GM18505 (cell line): ENCODE measurements at regions not wholly inside any gene's neighbourhood (a gene's known extent, or its start where the extent isn't known, plus 50 kb on each side); places are given as distances from the start of the nearest gene placed in this dataset.

Source experiments
- ATAC-seq: cut with Tn5 transposase; IDR thresholded peaks from one replicate; pipeline ENCODE4 v1.9.1; 2021; ENCODE audit not compliant: unreplicated experiment
- POLR2A ChIP-seq: IDR thresholded peaks from 4 replicates; pipeline ENCODE4 v1.6.1; 2011; ENCODE audit warnings: borderline replicate concordance; ENCODE audit not compliant: insufficient read depth, insufficient read length; ENCODE audit errors: extremely low read depth

DNA sequence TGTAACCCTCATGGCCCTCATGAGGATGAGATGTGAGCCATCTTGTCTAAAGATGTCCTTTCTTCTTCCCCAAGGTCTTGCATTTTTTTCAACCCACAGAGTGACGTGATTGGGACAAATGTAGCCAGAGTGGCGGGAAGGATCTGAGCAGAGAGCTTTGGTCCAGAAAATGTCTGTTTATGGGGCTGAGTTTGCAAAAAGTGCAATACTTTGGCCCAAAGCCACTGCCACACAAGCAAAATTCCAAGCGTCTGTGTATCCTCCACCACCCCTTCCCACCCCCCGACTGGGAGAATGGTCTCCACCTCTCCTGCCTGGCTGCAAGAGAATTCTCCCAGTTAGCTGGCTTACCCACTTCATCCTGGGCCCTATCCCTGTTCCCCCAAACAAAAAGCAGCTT lies 246.9 kb upstream of the LRIG1 start:
- ATAC-seq = no peak
- no peak for TF ChIP-seq POLR2A

DNA sequence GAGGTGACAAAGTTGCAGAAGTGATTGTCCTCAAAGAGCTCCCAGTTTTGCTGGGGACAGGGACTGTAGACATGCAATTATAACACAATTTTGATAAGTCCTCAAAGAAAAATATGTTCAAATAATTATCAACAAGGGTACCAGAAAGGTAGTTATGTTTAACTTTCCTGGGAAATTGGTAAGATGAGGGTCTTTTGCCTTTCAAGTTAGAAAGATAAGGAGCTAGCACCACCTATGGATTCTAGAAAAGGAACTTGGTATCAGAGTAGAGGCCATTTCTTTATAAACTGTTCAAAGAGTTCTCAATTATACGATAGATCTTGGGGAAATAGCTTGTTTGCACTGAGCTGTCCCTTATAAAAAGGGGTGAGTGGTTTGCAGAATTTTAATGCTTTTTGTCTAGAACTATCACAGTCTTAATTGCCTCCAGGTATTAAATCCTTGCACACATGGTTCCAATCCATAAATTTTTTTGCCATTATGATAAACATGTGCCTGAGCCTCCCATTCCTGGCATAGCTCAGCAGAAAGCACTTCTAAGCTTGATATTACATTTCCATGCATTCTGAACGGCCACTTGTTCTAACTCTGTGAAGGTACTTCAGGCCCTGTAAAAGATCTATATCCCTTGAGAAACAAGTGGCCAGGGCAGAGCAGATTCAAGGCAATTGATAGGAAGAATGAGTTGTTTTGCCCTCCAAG lies 247.5 kb upstream of the LRIG1 start:
- no peak for ATAC-seq
- no peak for TF ChIP-seq POLR2A

DNA sequence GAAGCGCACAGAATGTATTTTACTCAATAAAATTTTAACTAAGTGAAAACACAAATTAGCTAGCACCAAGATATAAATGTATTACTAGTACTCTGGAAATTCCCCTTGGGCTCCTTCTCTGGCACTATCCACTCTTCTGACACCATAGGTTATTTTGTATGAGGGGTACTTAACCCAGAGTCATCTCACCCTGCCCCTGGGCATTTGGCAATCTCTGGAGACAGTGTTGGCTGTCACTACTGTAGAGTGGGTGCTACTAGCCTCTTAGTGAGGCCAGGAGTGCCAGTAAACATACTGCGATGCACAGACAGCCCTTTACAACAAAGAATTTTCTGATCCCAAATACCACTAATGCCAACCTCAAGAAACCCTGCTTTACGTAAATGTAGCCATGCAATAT lies 246.3 kb upstream of the KBTBD8 start:
- no peak for TF ChIP-seq POLR2A
- ATAC-seq = no peak

DNA sequence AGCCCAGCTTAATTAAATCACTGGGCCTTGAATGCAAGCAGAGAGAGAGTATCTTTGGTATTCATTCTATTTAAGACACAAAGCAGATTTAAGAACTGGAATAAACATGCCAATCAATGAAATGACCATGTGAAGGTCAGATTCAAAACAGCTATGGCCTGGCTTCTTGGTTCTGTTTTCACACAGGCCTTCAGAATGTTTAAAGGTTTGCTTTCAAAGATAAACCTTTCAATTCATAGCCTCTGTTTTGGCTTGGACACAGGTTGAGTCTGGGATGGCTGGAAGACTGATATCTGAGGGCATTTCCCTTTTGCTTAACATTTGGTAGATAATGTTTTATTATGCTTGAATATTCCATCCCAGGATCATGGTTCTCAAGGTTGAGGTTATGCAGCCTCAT lies 244.4 kb upstream of the KBTBD8 start:
- ATAC-seq = no peak
- TF ChIP-seq POLR2A = no peak

DNA sequence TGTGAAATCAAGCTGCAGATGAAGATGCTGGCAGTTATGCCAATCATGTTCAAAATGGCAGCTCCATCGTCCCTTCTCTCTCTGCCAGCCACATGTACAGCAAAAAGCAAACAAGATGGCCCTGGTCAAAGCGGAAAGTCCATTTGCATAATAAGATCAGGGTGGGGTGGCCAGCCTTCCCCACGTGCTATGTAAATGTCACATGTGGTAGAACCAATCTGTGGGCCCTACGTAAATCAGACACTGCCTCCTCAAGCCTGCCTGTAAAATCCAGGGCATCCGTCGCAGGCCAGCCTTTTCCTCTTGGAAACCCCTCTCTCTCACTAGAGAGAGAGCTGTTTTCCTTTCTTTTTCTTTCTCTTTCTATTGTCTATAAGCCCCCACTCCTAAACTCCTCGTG lies 243.5 kb upstream of the KBTBD8 start:
- ATAC-seq = no peak
- TF ChIP-seq POLR2A = no peak

DNA sequence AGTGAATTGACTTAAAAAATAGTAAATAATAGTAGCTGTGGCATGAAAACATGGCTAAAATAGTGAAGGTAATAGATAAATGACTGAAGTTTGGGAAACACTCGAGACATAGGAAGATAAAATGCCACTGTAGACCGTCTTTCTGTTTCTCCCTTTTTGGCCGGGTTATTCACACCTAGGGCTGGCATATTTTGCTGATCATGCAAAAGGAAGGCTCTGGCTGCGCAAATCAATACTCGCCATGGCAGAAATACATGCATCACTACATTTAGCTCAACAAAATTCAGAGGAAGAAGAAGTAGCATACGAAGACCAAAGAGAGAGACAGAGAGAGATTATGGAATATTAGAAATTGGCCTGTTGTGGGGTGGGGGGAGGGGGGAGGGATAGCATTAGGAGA lies 242.2 kb upstream of the KBTBD8 start:
- TF ChIP-seq POLR2A = no peak

DNA sequence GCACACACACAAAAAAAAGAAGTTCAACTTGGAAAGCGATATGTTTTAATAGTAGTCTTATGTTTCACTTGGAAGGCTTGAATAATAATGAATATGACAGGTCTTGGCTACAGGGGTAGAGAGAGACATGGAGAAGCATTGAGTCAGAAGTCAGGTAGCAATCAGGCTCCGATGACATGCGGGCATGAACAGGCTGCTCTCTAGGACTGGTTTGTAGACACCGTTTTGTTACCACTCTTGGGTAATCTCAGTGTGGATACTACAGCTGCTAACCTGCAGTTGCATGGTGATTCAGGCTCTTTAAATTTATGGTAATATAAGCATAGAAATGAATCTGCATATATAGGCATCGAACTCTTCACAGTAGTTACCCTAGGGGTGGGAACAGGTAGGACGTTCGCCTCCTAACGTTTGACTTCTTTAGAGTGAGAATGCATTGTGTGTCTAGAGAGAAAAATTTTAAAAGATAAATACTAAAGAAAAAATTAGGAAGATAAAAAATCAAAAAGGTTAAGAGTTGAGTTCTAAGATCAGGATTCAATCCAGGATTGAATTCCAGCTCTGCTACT lies 241.6 kb upstream of the KBTBD8 start:
- TF ChIP-seq POLR2A = no peak
- no peak for ATAC-seq

More for the DNA sequence above, 242.2 kb upstream of the KBTBD8 start:
- no peak for ATAC-seq

DNA sequence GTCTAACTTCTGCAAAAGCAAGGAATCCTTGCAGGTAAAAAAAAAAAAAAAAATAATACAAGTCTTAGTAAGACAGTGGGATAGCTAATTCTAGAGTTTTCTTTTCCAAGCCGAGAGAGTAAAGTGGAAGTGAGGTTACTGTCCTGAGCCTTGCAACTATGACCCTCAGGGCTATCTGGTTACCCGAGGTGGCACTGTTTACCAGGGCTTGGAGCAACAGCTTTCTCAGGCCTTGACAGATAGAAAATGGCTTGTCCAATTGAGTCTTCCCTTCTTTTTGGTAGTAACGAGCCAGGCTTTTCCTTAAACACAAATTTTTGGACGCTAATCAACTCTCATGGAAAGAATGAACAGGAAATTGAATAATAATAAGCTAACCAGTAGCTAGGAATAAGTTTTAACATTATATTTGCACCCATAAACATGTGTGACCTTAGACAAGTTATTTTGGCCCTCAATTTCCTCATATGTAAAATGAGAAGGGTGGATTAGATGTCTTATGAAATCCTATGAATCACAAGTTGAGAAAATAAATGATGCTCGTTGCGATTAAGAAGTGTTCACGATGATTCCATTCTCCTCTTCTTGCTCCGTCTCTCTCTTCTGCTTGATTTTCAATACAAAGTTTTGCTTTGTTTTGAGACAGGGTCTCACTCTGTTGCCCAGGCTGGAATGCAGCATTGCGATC lies 236.9 kb upstream of the KBTBD8 start:
- no peak for TF ChIP-seq POLR2A
- ATAC-seq = no peak

DNA sequence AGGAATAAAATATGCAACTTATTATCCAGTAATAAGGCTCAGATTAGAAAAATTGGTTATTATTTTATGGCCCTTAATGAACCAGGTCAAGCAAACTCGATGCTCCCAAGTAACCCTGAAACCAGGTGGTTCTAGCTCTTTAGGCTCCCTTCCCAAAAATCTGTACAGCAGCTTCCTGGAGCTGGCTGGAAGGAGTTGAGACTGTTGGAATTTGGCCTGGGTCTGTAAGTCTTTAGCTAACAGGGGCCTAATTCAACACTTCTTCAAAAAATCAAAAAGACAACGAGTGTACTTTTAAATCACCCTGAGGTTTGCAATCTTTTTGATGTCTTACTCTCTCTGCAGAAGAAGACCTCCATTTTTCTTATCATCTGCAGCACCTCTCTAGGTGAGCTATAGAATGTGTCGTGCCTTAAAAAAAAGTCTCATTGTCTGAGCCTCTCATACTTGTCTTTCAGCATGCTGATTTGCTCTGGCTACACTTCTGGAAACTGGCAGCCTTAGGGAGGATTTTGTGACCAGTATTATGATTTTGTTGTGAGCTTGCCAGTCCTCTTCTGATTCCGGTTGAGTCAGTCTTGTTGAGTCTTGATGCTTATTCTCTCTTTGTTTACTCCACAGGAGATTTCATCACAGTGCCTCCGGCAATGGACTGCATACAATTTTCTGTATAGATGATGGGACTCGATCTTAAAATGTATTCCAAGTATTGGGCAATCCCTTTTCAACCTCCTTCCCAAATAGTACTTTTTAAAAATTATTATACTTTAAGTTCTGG lies 235.0 kb upstream of the KBTBD8 start:
- no peak for ATAC-seq
- TF ChIP-seq POLR2A = no peak

DNA sequence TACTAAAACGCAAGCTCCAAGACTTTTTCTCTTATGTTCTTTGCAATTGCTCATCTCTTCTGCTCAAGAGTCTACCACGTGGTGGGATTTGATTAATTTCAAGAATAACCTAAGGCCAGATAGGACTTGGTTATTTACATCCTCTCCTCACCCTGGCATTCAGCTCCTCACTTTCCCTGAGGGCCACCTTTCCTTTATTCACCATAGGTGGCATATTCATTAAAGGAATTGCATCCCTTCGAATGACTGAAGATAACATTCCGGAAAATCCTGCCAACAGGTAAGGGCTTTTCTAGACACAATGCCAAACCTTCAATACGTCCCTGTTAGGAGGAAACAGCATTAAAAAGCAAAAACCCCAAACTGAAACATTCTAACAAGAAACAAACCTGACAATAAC lies 220.0 kb upstream of the KBTBD8 start:
- ATAC-seq = no peak
- TF ChIP-seq POLR2A = no peak

DNA sequence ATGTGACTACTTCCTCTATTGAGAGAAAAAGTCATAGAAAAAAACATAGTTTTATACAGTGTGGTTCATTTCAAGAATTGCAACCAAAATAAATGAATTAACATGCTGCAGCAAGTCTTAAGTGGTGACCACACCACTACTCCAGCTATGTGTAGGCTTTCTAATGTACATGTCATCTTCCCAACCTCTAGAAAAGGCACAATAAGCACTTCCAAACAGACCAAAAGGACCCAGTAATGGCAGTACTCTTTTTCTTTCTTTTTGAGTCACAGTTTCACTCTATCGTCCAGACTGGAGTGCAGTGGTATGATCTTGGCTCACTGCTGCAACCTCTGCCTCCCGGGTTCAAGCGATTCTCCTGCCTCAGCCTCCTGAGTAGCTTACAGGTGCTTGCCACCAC lies 219.3 kb upstream of the KBTBD8 start:
- ATAC-seq = no peak
- no peak for TF ChIP-seq POLR2A

DNA sequence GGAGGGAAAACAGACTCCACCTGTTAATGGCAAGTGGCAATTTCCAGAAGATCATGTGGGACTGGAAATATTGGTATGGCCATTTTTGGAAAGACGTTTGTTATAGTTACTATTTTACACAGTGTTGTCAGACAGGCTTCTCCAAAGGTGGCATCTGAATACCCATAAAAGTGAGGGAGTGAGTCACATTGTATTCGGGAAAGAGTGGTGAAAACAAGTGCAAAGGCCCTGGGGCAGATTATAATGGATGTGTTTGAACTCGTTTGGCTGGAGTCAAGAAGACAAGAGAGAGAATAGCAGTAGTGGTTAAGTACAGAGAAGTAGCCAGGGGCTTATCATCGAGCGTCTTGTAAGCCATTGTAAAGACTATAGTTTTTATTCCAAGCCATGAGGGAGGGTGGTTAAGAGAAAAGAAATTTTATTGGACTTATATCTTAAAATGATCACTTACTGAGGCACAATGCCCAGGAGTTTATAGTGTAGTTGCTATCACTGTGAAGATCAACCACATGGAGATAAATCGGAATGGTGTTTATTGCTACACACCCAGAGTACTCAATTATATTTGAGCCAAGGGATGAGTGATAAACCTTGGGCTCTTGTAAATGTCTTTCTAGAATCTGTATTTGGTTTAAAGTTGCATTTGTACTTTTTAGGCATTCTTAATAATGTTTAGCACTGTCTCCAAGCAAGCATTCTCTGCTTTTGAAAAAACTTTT lies 212.8 kb upstream of the KBTBD8 start:
- no peak for TF ChIP-seq POLR2A
- no peak for ATAC-seq
